Chondrocyte (in vitro differentiated cells): ENCODE measurements at regions not wholly inside any gene's neighbourhood (a gene's known extent, or its start where the extent isn't known, plus 50 kb on each side); places are given as distances from the start of the nearest gene placed in this dataset.

ENCODE experiments used
- DNase-seq: peaks from one replicate; pipeline ENCODE4 v3.0.0; 2021; ENCODE audit warnings: mixed read lengths, low spot score
- H3K27ac Mint-ChIP-seq: one replicate; pipeline ENCODE4 v1.8.0; 2021; ENCODE audit warnings: mild to moderate bottlenecking, moderate library complexity, mixed read lengths; ENCODE audit not compliant: unreplicated experiment
- H3K27me3 Mint-ChIP-seq: 2 replicates; pipeline ENCODE4 v1.8.0; 2021; ENCODE audit warnings: low read depth, mixed read lengths
- H3K36me3 Mint-ChIP-seq: 2 replicates; pipeline ENCODE4 v1.8.0; 2021; ENCODE audit warnings: low read depth, mixed read lengths
- H3K4me1 Mint-ChIP-seq: 2 replicates; pipeline ENCODE4 v1.8.0; 2021; ENCODE audit warnings: low read depth, mild to moderate bottlenecking, mixed read lengths
- H3K4me3 Mint-ChIP-seq: one replicate; pipeline ENCODE4 v1.8.0; 2021; ENCODE audit warnings: mild to moderate bottlenecking, moderate library complexity, mixed read lengths; ENCODE audit not compliant: unreplicated experiment
- H3K9me3 Mint-ChIP-seq: 2 replicates; pipeline ENCODE4 v1.8.0; 2021; ENCODE audit warnings: low read depth, mixed read lengths
- CTCF ChIP-seq: fragments of 200-600 bp; sonication (generic); IDR thresholded peaks from 2 replicates; pipeline ENCODE4 v1.5.0; 2021; ENCODE audit warnings: antibody characterized with exemption, mild to moderate bottlenecking, moderate library complexity

- Mint-ChIP-seq H3K36me3 (no peaks in the 10 kb centered on the region), H3K27ac (no peak overlapping the region)
These were observed 368.6 kb upstream of the TENM3 start for GRCh38 chr4:181874602-181875001.

DNA sequence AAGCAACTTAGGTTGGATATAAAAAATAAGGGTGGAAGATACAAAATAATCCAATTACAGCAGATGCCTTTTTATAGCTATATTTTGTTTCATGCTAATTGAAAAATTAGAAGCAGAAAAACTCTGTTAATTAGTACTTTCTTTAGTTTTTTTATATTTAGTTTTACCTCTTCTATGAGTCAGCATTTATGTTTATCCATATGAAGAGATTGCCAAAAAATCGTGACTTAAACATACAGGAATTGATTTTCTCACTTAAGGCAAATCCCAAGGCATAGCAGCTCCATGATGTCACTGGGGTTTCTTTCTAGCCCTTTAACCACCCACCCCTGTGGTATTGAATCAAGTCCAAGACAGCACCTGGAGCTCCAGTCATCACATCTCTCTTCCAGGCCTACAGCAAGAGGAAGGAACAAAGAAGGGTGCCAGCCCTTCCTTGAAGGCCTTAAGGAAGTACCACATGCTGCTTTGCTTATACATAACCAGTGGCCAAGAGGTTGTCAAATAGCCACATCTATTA is 365.8 kb upstream of the TENM3 start:
- DNase-seq, result no peak
- TF ChIP-seq CTCF, result no peak
- H3K27me3 Mint-ChIP-seq, result no peaks in the 10 kb centered on the region
- H3K4me1 Mint-ChIP-seq, result peaks cover 12% of the 10 kb centered on the region
- H3K9me3 Mint-ChIP-seq, result peaks cover 2% of the 10 kb centered on the region
- no peaks in the 10 kb centered on the region for H3K36me3 Mint-ChIP-seq
- H3K27ac Mint-ChIP-seq, result no peak overlapping the region
- H3K4me3 Mint-ChIP-seq, result no peak overlapping the region

More at GRCh38 chr4:181874602-181875001, 368.6 kb upstream of the TENM3 start:
- Mint-ChIP-seq H3K27me3 (no peaks in the 10 kb centered on the region), H3K9me3 (peaks cover 5% of the 10 kb centered on the region), H3K4me3 (no peak overlapping the region), H3K4me1 (peaks cover 18% of the 10 kb centered on the region)
- peak; percentile 20 for TF ChIP-seq CTCF
- DNase-seq, result no peak

DNA sequence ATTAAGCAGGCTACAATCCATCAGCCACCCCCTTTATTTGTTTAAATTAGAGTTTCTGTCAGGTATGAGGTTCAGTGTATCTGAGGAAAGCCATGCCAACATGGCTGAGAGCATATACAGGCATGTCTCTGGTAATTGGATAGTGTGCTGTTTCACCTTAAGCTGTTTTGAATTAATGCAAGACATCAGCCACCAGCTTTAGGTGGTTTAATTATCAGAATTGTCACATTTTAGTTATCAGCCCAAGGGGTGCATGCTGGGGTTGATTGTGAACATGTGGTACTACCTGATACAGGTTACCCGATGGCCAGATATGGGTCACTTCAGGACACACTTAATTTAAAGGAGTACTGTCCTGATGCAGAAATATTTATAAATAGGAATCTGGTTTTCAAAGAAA is 353.2 kb upstream of the TENM3 start:
- Mint-ChIP-seq H3K4me3 (no peak overlapping the region), H3K27me3 (no peaks in the 10 kb centered on the region), H3K4me1 (peaks cover 10% of the 10 kb centered on the region), H3K9me3 (no peaks in the 10 kb centered on the region), H3K27ac (no peak overlapping the region), H3K36me3 (no peaks in the 10 kb centered on the region)
- DNase-seq, result no peak
- TF ChIP-seq CTCF, result no peak

GRCh38 chr4:181890911-181891310 is 352.3 kb upstream of the TENM3 start:
- DNase-seq, result no peak
- Mint-ChIP-seq H3K9me3 (no peaks in the 10 kb centered on the region), H3K36me3 (no peaks in the 10 kb centered on the region), H3K27ac (no peak overlapping the region), H3K27me3 (no peaks in the 10 kb centered on the region), H3K4me3 (no peak overlapping the region), H3K4me1 (peaks cover 10% of the 10 kb centered on the region)
- TF ChIP-seq CTCF, result no peak

- Mint-ChIP-seq H3K27ac (no peak overlapping the region), H3K4me3 (no peak overlapping the region), H3K4me1 (no peaks in the 10 kb centered on the region), H3K9me3 (no peaks in the 10 kb centered on the region), H3K36me3 (peaks cover 2% of the 10 kb centered on the region), H3K27me3 (no peaks in the 10 kb centered on the region)
- DNase-seq, result no peak
- TF ChIP-seq CTCF, result no peak
These were observed 346.6 kb upstream of the TENM3 start for GRCh38 chr4:181896614-181897013.
